Suprapubic skin (tissue), 3 donors: ENCODE measurements at regions not wholly inside any gene's neighbourhood (a gene's known extent, or its start where the extent isn't known, plus 50 kb on each side); places are given as distances from the start of the nearest gene placed in this dataset.

ENCODE experiments used
- CTCF ChIP-seq, 2 donors: fragments of 200-600 bp in 1 of 2; fragments of 450-650 bp in 1 of 2; sonication (generic) in 1 of 2; IDR thresholded peaks; one replicate each; pipeline ENCODE4 v1.5.1; 2016 to 2019; ENCODE audit warnings: antibody characterized with exemption in 2 of 2, mild to moderate bottlenecking in 1 of 2, moderate library complexity in 1 of 2
- POLR2A ChIP-seq, 2 donors: fragments of 450-650 bp; IDR thresholded peaks; one replicate each; pipeline ENCODE4 v1.6.1; 2017; ENCODE audit warnings: antibody characterized with exemption in 2 of 2, mild to moderate bottlenecking in 2 of 2, moderate library complexity in 2 of 2

GRCh38 chr13:47707414-47707813, 293.7 kb downstream of the SUCLA2 start:
- no peak for TF ChIP-seq CTCF (IDR thresholded peaks at IDR 0.05)
- no peak for TF ChIP-seq POLR2A (IDR thresholded peaks at IDR 0.05)
